OCI-LY7 (cell line): ENCODE measurements at regions not wholly inside any gene's neighbourhood (a gene's known extent, or its start where the extent isn't known, plus 50 kb on each side); places are given as distances from the start of the nearest gene placed in this dataset.

ENCODE experiments used
- BruUV-seq: library from RNA; stranded (reverse); fragments of 400-500 nt; replicated peaks from 2 replicates; lab custom pipeline; 2021; lab: Mats Ljungman, UMichigan
- CTCF ChIA-PET: fragments of 300-600 bp; sonication (Branson Sonifier 250); formaldehyde crosslinking; loops from one replicate; lab custom pipeline; 2022; ENCODE audit warnings: antibody characterized with exemption; ENCODE audit not compliant: unreplicated experiment; lab: Charles Lee
- POLR2A ChIA-PET: fragments of 300-600 bp; sonication (Branson Sonifier 250); formaldehyde crosslinking; loops from one replicate; lab custom pipeline; 2022; ENCODE audit warnings: antibody characterized with exemption; lab: Charles Lee
- DNase-seq: peaks from one replicate; pipeline ENCODE4 v3.0.0-alpha.2; 2015; ENCODE audit warnings: low spot score
- H2AFZ ChIP-seq: fragments of 200-600 bp; sonication (generic), shearing (Covaris generic); 2 replicates; pipeline ENCODE4 v1.6.1; 2014; ENCODE audit warnings: mild to moderate bottlenecking, antibody characterized with exemption, low read length, moderate library complexity
- H3K27ac ChIP-seq: fragments of 200-600 bp; sonication (generic); 2 replicates; pipeline ENCODE4 v1.5.1; 2014; ENCODE audit warnings: mixed run types, low read depth, mild to moderate bottlenecking, moderate library complexity, low read length, inconsistent platforms; ENCODE audit not compliant: poor library complexity, severe bottlenecking
- H3K36me3 ChIP-seq: fragments of 200-600 bp; sonication (generic); 2 replicates; pipeline ENCODE4 v1.6.1; 2014; ENCODE audit warnings: mild to moderate bottlenecking, antibody characterized with exemption, low read length, moderate library complexity, mixed read lengths; ENCODE audit not compliant: insufficient read depth
- H3K4me1 ChIP-seq: fragments of 200-600 bp; sonication (generic); 2 replicates; pipeline ENCODE4 v1.5.1; 2014; ENCODE audit warnings: mild to moderate bottlenecking, low read length; ENCODE audit not compliant: insufficient read depth, poor library complexity, severe bottlenecking
- H3K4me2 ChIP-seq: fragments of 200-600 bp; sonication (generic); 2 replicates; pipeline ENCODE4 v1.6.1; 2014; ENCODE audit warnings: mild to moderate bottlenecking, low read length
- H3K4me3 ChIP-seq: fragments of 200-600 bp; sonication (generic); 2 replicates; pipeline ENCODE4 v1.5.1; 2014; ENCODE audit warnings: mild to moderate bottlenecking, low read depth, low read length; ENCODE audit not compliant: poor library complexity, severe bottlenecking
- H3K79me2 ChIP-seq: fragments of 200-600 bp; sonication (generic); 2 replicates; pipeline ENCODE4 v1.6.1; 2016; ENCODE audit warnings: low read depth, mild to moderate bottlenecking, low read length, moderate library complexity, mixed read lengths; ENCODE audit not compliant: insufficient read depth
- H3K9me2 ChIP-seq: fragments of 200-600 bp; sonication (generic); 2 replicates; pipeline ENCODE4 v1.6.1; 2016; ENCODE audit warnings: mild to moderate bottlenecking, low read length, mixed read lengths; ENCODE audit not compliant: insufficient read depth
- H3K9me3 ChIP-seq: fragments of 200-600 bp; sonication (generic); 2 replicates; pipeline ENCODE4 v1.6.1; 2014; ENCODE audit warnings: mild to moderate bottlenecking, mixed run types, low read length, mixed read lengths
- H4K20me1 ChIP-seq: fragments of 200-600 bp; sonication (generic); 2 replicates; pipeline ENCODE4 v1.6.1; 2014; ENCODE audit warnings: mild to moderate bottlenecking, antibody characterized with exemption, low read length, moderate library complexity, mixed read lengths; ENCODE audit not compliant: insufficient read depth
- EZH2phosphoT487 ChIP-seq: fragments of 200-600 bp; sonication (generic); IDR thresholded peaks from 2 replicates; pipeline ENCODE4 v1.6.1; 2018; ENCODE audit warnings: low read depth, borderline replicate concordance, mild to moderate bottlenecking, mixed run types, antibody characterized with exemption, low read length, moderate library complexity, mixed read lengths
- intact Hi-C: fragments of 100-400 bp; cut with micrococcal nuclease; formaldehyde crosslinking; loops from one replicate; pipeline ENCODE4 v1.10.0; 2022; ENCODE audit not compliant: unreplicated experiment
- TF ChIP-seq, protein P1 (sequence below): fragments of 200-600 bp; sonication (generic); conservative IDR thresholded peaks from 2 replicates; pipeline ENCODE4 v1.5.1; 2014; ENCODE audit warnings: mild to moderate bottlenecking, antibody characterized with exemption, low read length, moderate library complexity, mixed read lengths

DNA sequence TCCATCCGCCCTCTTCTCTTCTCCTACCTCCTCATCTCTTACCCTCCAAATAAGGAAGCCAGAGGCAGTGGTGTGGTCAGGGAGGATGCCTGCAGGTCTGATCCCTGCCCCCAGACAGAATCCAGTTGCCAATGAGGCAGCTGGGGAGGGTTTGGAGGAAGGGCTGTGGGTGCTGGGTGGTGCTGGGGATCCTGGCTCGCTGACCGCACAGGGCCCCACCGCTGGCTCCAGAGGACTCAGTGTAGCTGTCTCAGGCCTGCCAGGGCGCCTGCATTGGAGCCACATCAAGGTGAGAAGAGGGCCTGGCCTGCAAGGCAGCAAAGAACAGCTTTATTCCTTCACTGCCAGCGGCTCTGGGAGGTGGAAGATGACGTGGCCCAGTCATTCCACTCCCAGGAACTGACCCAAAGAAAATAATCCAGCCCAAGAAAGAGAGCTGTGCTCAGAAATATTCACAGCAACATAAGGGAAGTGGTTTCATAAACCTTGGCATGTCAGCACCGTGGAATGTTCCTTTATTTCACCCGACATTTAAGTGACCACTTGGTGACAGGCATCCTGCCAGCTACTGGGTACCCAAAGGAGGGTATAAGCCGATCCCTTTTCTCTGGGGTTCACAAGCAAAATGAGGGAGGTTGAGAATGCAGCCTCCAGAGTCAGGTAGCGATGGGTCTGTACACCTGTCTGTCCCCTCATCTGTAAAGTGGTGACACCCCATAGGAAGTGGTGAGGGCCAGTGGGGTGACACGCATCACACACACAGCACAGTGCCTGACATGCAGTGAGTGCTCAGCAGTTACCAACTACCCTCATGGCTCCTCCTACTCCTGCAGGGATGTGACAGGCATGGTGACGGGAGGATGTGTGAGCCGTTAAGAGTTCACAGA, 125.1 kb downstream of the SNX5 start:
- no peaks in the 10 kb centered on the region for H3K79me2 ChIP-seq
- peak; percentile 44 for DNase-seq
- no peak for TF ChIP-seq EZH2phosphoT487
- TF ChIP-seq, protein P1, sequence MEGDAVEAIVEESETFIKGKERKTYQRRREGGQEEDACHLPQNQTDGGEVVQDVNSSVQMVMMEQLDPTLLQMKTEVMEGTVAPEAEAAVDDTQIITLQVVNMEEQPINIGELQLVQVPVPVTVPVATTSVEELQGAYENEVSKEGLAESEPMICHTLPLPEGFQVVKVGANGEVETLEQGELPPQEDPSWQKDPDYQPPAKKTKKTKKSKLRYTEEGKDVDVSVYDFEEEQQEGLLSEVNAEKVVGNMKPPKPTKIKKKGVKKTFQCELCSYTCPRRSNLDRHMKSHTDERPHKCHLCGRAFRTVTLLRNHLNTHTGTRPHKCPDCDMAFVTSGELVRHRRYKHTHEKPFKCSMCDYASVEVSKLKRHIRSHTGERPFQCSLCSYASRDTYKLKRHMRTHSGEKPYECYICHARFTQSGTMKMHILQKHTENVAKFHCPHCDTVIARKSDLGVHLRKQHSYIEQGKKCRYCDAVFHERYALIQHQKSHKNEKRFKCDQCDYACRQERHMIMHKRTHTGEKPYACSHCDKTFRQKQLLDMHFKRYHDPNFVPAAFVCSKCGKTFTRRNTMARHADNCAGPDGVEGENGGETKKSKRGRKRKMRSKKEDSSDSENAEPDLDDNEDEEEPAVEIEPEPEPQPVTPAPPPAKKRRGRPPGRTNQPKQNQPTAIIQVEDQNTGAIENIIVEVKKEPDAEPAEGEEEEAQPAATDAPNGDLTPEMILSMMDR: no peak
- H3K36me3 ChIP-seq: no peaks in the 10 kb centered on the region
- intact Hi-C loops: no loop called here
- H3K9me3 ChIP-seq: 0 out of 2 replicates have a peak, but pooled peaks cover 6% of the 10 kb centered on the region
- H3K4me1 ChIP-seq: peaks cover 44% of the 10 kb centered on the region
- peak overlapping the region; percentile 22; the same call in 1 of the 2 replicates for H3K4me2 ChIP-seq
- ChIA-PET CTCF (interaction anchor here (0.8 kb wide), 1 partner anchor 161 kb away, joined by 3 read pairs; the partner anchor contains the start of gene RRBP1), POLR2A (no interaction called here)
- no peak overlapping the region for H2AFZ ChIP-seq
- H3K9me2 ChIP-seq: no peaks in the 10 kb centered on the region
- H3K27ac ChIP-seq: no peak overlapping the region
- H3K4me3 ChIP-seq: no peak overlapping the region
- BruUV-seq: no TSS peak
- H4K20me1 ChIP-seq: no peaks in the 10 kb centered on the region

DNA sequence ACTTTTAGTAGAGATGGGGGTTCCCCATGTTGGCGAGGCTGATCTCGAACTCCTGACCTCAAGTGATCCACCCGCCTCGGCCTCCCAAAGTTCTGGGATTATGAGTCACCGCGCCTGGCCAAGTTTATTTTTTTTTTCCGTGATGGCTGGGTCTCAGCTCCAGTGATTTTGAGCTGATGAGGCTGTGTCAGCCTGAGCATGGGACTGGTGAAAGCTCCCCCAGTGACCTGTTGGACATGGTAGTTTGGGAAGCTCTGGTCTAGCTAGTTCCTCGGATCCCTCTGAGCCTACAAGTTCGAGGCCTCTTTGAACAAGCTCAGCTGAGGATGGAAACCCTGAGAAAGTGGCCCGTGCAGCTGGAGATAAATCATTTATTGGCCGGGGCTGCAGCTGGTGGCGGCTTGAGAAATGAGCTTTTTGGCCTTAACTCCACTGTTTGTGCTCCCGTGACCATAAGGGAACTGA, 126.8 kb downstream of the SNX5 start:
- no peak for DNase-seq
- ChIA-PET CTCF (interaction anchor here (0.5 kb wide), 1 partner anchor 308 kb away, joined by 3 read pairs; no protein-coding TSS in a partner anchor), POLR2A (interaction anchor here (0.7 to 1.4 kb wide), 4 partner anchors 9 to 160 kb away, joined by 3 to 5 read pairs (median 3); no protein-coding TSS in a partner anchor)
- peaks cover 27% of the 10 kb centered on the region for H3K4me1 ChIP-seq
- no peak for TF ChIP-seq EZH2phosphoT487
- TF ChIP-seq, protein P1: no peak
- H3K9me2 ChIP-seq: no peaks in the 10 kb centered on the region
- H3K4me2 ChIP-seq: no peak overlapping the region
- no peaks in the 10 kb centered on the region for H4K20me1 ChIP-seq
- no peak overlapping the region for H3K27ac ChIP-seq
- H3K36me3 ChIP-seq: no peaks in the 10 kb centered on the region
- no peak overlapping the region for H3K4me3 ChIP-seq
- no peaks in the 10 kb centered on the region for H3K79me2 ChIP-seq
- intact Hi-C loops: no loop called here
- BruUV-seq: no TSS peak
- 0 out of 2 replicates have a peak, but pooled peaks cover 6% of the 10 kb centered on the region for H3K9me3 ChIP-seq
- H2AFZ ChIP-seq: no peak overlapping the region
